K562 (cell line): ENCODE measurements at regions not wholly inside any gene's neighbourhood (a gene's known extent, or its start where the extent isn't known, plus 50 kb on each side); places are given as distances from the start of the nearest gene placed in this dataset.

ENCODE experiments used
- BRCA1 ChIP-seq, 2 experiments: fragments of 450-650 bp in 1 of 2; sonication (generic) in 1 of 2; formaldehyde crosslinking in 1 of 2; IDR thresholded peaks; 2 replicates each; pipeline versions ENCODE4 v1.5.0 to v1.6.1; 2017 to 2020; ENCODE audit warnings: mild to moderate bottlenecking in 1 of 2, missing genetic modification reagents in 1 of 2
- FOXK1 ChIP-seq: sonication (generic); formaldehyde crosslinking; IDR thresholded peaks from 2 replicates; pipeline ENCODE4 v1.8.0; 2022; ENCODE audit warnings: missing genetic modification reagents, mild to moderate bottlenecking, borderline replicate concordance
- JUNB ChIP-seq: fragments of 450-650 bp; formaldehyde crosslinking; conservative IDR thresholded peaks from 2 replicates; pipeline ENCODE4 v1.4.0; 2020; ENCODE audit warnings: mild to moderate bottlenecking
- NR2C2 ChIP-seq, 2 experiments: fragments of 200-800 bp in 1 of 2; sonication (Bioruptor generic) in 1 of 2; sonication (generic) in 1 of 2; formaldehyde crosslinking in 1 of 2; IDR thresholded peaks; 2 replicates each; pipeline versions ENCODE4 v1.6.1 to v1.8.0; 2016 to 2022; ENCODE audit warnings: mild to moderate bottlenecking in 1 of 2, missing compliant biosample characterization in 1 of 2, missing genetic modification characterization in 1 of 2, missing genetic modification reagents in 1 of 2
- POLR2AphosphoS5 ChIP-seq: IDR thresholded peaks from 2 replicates; pipeline ENCODE4 v1.6.1; 2011; ENCODE audit warnings: mild to moderate bottlenecking, low read depth, low read length, moderate library complexity; ENCODE audit not compliant: control insufficient read depth, insufficient read depth
- SIN3B ChIP-seq: fragments of 450-650 bp; IDR thresholded peaks from 2 replicates; pipeline ENCODE4 v1.6.1; 2017; ENCODE audit warnings: low read depth, mild to moderate bottlenecking, moderate library complexity
- TCF7L2 ChIP-seq: fragments of 150-350 bp; IDR thresholded peaks from 2 replicates; pipeline ENCODE4 v1.6.1; 2016; ENCODE audit warnings: low read depth, mild to moderate bottlenecking, low read length, moderate library complexity
- ZNF146 ChIP-seq: IDR thresholded peaks from one replicate; pipeline ENCODE4 v1.6.1; 2018; ENCODE audit warnings: missing compliant biosample characterization; ENCODE audit not compliant: unreplicated experiment
- TF ChIP-seq, protein P1 (sequence below), 3 experiments: IDR thresholded peaks in 2 of 3; conservative IDR thresholded peaks in 1 of 3; 2 replicates each; pipeline ENCODE4 v1.5.1; 2011 to 2012; ENCODE audit warnings: low read length in 3 of 3, mild to moderate bottlenecking in 3 of 3, control low read depth in 2 of 3, improper control_type of control experiment in 1 of 3, inconsistent platforms in 1 of 3, low read depth in 1 of 3, mixed read lengths in 1 of 3, moderate library complexity in 1 of 3; ENCODE audit not compliant: insufficient read depth in 2 of 3
- TF ChIP-seq, protein P2 (sequence below): fragments of 250-450 bp; sonication (Bioruptor Pico); IDR thresholded peaks from 2 replicates; pipeline ENCODE4 v1.8.0; 2021; ENCODE audit warnings: moderate library complexity, mild to moderate bottlenecking, inconsistent platforms

- TF ChIP-seq ZNF146 (CRISPR knock-in tag) (no peak), JUNB (CRISPR knock-in tag) (no peak), POLR2AphosphoS5 (no peak), NR2C2 (CRISPR knock-in tag; IDR thresholded peaks at IDR 0.05) (no peak), NR2C2 (tag; IDR thresholded peaks at IDR 0.05) (no peak), FOXK1 (no peak), BRCA1 (IDR thresholded peaks at IDR 0.05) (no peak), BRCA1 (CRISPR knock-in tag; IDR thresholded peaks at IDR 0.05) (no peak), SIN3B (no peak), TCF7L2 (no peak)
- TF ChIP-seq, protein P1, sequence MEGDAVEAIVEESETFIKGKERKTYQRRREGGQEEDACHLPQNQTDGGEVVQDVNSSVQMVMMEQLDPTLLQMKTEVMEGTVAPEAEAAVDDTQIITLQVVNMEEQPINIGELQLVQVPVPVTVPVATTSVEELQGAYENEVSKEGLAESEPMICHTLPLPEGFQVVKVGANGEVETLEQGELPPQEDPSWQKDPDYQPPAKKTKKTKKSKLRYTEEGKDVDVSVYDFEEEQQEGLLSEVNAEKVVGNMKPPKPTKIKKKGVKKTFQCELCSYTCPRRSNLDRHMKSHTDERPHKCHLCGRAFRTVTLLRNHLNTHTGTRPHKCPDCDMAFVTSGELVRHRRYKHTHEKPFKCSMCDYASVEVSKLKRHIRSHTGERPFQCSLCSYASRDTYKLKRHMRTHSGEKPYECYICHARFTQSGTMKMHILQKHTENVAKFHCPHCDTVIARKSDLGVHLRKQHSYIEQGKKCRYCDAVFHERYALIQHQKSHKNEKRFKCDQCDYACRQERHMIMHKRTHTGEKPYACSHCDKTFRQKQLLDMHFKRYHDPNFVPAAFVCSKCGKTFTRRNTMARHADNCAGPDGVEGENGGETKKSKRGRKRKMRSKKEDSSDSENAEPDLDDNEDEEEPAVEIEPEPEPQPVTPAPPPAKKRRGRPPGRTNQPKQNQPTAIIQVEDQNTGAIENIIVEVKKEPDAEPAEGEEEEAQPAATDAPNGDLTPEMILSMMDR (IDR thresholded peaks at IDR 0.05 in 2 of 3, conservative IDR thresholded peaks at IDR 0.05 in 1 of 3; ENCODE audit: insufficient read depth in 2 of 3, low read depth in 1 of 3, low read length in 3 of 3): no peak
- TF ChIP-seq, protein P2, sequence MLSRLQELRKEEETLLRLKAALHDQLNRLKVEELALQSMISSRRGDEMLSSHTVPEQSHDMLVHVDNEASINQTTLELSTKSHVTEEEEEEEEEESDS (CRISPR knock-in tag): no peak
Observed at GRCh38 chr10:78115135-78115853, 81.6 kb downstream of the RPS24 start.
